NB4 (cell line): ENCODE measurements at regions not wholly inside any gene's neighbourhood (a gene's known extent, or its start where the extent isn't known, plus 50 kb on each side); places are given as distances from the start of the nearest gene placed in this dataset.

Experiments used
- CTCF ChIP-seq: IDR thresholded peaks from one replicate; pipeline ENCODE4 v1.5.1; 2012; ENCODE audit warnings: low read depth, low read length
- MAX ChIP-seq: IDR thresholded peaks from 2 replicates; pipeline ENCODE4 v1.6.1; 2011; ENCODE audit warnings: low read depth, low read length
- MYC ChIP-seq: IDR thresholded peaks from 2 replicates; pipeline ENCODE4 v1.6.1; 2011; ENCODE audit warnings: low read depth, low read length
- POLR2A ChIP-seq: IDR thresholded peaks from 2 replicates; pipeline ENCODE4 v1.6.1; 2011; ENCODE audit warnings: mild to moderate bottlenecking; ENCODE audit not compliant: insufficient read length; ENCODE audit errors: extremely low read depth

- TF ChIP-seq CTCF (no peak), POLR2A (no peak), MYC (no peak), MAX (no peak)
These were observed 549.0 kb upstream of the LRRN3 start for GRCh38 chr7:110541962-110542361.
